Testis (tissue), 2 donors: ENCODE measurements at regions not wholly inside any gene's neighbourhood (a gene's known extent, or its start where the extent isn't known, plus 50 kb on each side); places are given as distances from the start of the nearest gene placed in this dataset.

Source experiments
- POLR2A ChIP-seq: fragments of 450-650 bp; IDR thresholded peaks from one replicate; pipeline ENCODE4 v1.6.1; 2017; ENCODE audit warnings: antibody characterized with exemption, mild to moderate bottlenecking, moderate library complexity
- TF ChIP-seq, protein P1 (sequence below), 3 experiments: fragments of 450-650 bp in 2 of 3; fragments of 200-600 bp in 1 of 3; sonication (generic) in 1 of 3; IDR thresholded peaks; one replicate each; pipeline ENCODE4 v1.5.1; 2016 to 2019; ENCODE audit warnings: antibody characterized with exemption in 3 of 3, mild to moderate bottlenecking in 2 of 3, moderate library complexity in 1 of 3

DNA sequence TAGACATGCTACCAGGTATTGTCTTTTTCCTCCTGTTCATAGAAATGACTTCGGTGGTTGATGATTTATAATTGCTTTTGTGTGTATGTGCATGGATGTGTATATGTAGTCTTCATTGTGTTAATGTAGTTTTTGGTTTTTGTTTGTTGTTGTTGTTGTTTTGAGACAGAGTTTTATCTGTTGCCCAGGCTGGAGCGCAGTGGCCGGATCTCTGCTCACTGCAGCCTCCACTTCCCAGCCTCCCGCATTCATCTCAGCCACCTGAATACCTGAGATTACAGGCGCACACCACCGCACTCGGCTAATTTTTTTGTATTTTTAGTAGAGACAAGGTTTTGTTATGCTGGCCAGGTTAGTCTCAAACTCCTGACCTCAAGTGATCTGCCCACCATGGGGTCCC, 75.2 kb downstream of the HFE start:
- TF ChIP-seq, protein P1, sequence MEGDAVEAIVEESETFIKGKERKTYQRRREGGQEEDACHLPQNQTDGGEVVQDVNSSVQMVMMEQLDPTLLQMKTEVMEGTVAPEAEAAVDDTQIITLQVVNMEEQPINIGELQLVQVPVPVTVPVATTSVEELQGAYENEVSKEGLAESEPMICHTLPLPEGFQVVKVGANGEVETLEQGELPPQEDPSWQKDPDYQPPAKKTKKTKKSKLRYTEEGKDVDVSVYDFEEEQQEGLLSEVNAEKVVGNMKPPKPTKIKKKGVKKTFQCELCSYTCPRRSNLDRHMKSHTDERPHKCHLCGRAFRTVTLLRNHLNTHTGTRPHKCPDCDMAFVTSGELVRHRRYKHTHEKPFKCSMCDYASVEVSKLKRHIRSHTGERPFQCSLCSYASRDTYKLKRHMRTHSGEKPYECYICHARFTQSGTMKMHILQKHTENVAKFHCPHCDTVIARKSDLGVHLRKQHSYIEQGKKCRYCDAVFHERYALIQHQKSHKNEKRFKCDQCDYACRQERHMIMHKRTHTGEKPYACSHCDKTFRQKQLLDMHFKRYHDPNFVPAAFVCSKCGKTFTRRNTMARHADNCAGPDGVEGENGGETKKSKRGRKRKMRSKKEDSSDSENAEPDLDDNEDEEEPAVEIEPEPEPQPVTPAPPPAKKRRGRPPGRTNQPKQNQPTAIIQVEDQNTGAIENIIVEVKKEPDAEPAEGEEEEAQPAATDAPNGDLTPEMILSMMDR (IDR thresholded peaks at IDR 0.05) = no peak
- no peak for TF ChIP-seq POLR2A
